ENCODE measurements at regions not wholly inside any gene's neighbourhood (a gene's known extent, or its start where the extent isn't known, plus 50 kb on each side); places are given as distances from the start of the nearest gene placed in this dataset.

DNA sequence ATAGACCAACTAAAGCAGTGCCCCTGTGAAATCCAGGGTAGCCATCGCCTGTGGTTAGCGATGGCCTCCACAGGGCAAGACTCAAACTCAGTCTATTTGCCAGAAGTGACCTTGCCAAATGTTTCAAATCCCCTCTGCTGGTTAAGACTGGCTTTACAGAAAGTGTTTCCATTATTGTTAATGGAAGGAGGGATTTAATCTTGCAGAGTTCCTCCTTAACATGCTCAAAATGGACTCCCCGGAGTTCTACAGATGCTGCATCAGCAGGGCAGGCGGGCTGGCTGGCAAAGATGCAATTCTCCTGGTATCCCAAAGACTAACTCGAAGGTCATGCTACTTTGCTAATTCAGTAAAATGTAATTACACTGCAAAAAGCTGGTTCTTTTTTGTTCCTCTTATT is 313.0 kb upstream of the SLC7A11 start:
- DNase-seq, result no peak

DNA sequence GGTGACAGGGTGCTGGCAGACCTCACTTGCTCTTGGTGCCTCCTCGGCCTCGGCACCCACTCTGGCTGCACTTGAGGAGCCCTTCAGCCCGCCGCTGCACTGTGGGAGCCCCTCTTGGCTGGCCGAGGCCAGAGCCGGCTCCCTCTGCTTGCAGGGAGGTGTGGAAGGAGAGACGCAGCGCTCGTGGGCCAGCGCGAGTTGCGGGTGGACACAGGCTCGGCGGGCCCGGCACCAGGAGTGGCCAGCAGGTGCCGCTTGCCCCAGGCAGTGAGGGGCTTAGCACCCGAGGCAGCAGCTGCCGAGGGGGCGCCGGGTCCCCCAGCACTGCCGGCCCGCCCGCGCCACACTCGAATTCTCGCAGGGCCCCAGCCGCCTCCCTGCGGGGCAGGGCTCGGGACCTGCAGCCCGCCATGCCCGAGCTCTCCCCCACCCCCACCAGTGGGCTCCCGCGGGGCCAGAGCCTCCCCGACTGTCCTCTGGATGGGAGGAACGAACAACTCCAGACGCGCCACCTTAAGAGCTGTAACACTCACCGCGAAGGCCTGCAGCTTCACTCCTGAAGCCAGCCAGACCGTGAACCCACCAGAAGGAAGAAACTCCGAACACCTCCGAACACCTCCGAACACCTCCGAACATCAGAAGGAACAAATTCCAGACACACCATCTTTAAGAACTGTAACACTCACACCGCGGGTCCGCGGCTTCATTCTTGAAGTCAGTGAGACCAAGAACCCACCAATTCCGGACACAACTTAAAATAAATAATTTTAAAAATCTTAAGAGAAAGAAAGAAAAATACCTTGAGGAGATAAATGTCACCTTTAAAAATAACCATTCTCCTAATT is 311.1 kb upstream of the SLC7A11 start:
- no peak for DNase-seq

- no peak for DNase-seq
Observed at GRCh38 chr4:138542191-138542776, 300.1 kb upstream of the SLC7A11 start.

DNA sequence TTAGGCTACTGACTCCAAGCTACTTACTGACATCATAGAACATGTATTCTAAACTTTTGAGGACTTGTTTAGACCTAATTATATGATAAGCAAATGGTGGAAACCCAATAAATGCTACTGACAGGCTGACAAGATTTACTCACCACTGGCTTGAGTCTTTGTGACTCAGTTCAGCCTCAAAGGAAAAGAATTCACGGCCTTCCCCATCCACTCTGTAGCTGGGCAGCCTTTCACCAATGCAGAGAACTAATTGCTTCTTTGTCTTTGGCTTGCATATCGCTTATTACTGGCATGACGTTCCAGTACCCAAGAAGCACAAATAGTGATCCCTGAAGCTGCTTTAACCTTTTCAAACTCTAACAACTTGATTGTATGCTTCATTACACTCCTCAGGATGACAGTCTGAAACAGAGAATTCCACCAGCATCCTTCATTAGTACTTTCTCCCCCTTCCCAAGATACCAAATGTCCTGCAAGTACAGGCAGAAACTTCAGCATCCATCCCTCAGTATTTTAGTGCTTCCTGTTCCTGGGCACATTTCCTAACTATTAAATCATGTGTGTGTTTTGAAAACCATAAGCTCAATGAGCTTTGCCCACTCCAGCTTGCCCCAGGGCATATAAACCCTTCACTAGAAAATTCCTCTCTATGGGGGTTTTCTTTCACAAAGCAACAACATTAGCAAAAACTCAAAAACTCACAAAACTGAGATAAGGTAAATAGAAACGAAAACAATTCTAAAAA is 298.1 kb upstream of the SLC7A11 start:
- no peak for DNase-seq

DNA sequence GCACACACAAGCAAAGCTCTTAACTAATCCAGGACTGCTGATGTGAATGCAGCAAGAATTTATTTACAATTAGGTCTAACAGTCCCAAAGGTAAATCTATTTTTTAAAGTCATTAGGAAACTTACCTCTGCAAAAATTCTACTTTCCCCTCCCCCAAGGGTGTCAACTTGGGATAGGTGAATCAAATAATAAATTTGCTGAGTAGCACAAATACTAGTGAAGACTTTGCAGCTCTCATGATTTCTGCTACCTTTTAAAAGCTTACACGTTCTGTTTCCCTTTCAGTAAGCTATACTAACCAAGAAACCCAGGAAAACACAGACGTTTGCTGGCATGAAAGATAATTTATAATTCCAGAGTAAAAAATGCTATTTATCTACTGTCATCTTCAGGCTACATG is 296.6 kb upstream of the SLC7A11 start:
- DNase-seq, result no peak

- DNase-seq, result no peak
Observed at GRCh38 chr4:138537731-138538490, 295.8 kb upstream of the SLC7A11 start.

- no peak for DNase-seq
Observed at GRCh38 chr4:138535316-138535715, 293.2 kb upstream of the SLC7A11 start.

DNA sequence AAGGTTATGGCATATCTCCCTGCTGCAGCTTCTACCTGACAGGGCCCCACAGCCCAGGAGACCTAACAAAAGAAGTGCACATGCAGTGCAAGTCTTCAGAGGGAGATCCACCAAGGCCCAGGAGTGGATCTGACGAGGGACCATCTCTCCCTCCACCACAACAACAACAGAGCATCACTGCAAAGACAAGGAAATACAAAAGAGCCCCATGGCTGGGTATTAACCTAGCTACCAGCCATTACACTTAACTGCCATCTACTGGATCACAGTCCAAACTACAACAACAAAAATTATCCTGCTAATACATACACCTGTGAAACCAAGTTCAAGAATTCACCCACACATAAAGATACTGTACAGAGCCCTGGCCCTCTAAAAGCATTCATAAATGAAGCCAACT is 280.2 kb upstream of the SLC7A11 start:
- no peak for DNase-seq

- DNase-seq, result no peak
Observed at GRCh38 chr4:138521809-138522208, 279.7 kb upstream of the SLC7A11 start.

GRCh38 chr4:138519436-138519835 is 277.3 kb upstream of the SLC7A11 start:
- DNase-seq, result no peak

DNA sequence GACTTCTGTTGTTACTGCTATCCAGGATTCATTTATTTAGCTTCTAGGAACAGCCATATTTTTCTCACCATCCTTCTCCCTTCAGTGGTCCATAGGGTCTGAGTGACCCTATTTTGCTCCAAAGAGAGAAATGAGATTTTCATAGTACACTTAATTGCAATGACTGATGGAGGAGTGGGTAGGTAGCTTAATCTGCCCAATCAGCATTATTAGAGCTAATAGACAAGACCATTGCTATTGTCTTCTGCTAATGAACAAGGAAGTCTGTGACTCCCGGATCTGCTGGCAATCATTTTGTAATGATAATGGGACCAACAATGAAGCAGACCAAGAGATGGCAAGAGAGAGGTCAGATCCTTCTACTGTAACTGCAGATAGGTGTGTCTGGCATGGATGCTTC is 271.4 kb upstream of the SLC7A11 start:
- no peak for DNase-seq

DNA sequence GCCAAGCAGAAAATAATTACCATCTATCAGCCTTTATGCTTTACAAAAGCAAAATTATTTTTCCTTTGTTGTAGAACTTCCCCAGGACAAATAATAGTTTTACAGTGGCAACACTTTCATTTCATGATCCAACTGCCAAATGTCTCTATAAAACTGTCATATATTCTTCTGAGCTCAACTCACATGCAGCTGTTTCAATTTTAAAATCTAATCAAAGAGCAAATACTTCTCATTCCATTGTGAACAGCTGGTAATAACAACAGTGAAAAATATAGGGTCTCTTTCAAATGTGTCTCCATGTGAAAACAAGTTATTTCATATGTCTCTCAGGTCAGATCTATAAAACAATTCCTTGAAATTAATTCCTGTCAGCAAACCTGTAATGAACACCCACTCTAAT is 270.6 kb upstream of the SLC7A11 start:
- no peak for DNase-seq

- DNase-seq, result no peak
Observed at GRCh38 chr4:138510053-138510452, 267.9 kb upstream of the SLC7A11 start.

DNA sequence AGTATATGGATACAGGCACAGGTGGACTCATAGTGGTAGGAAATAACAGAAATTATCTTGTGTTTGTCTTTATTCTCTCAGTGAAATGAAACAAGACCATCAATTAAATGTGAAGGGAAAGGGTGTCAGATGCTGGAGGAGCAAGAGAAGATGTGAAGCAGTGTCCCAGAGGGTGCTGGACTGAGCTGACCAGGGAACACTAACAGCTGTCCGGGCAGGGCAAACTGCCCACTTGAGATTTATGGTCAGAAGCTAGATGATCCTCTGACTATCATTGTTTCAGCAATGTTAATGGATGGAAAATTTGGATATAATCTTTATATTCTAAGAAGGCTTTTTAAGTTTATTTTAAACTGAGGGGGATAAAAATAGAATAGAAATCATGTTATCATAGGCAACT is 267.2 kb upstream of the SLC7A11 start:
- no peak for DNase-seq

DNA sequence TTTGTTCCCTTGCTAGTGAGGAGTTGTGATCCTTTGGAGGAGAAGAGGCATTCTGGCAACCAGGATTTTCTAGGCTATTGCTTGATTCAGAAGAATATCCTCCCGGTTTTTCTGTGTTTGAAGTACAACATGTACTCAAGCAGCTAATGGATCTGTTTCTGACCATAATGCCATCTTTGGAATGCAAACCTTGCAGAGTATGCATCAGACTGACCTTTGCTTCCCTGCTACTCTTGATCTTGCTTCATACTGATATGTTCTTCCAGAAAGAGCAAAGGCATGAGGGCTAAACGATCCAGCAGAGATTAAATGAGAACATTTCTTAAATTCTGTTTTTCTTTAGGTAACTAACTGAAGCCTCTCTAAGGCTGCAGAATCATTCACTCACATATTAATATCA is 265.4 kb upstream of the SLC7A11 start:
- no peak for DNase-seq

GRCh38 chr4:138501614-138502013 is 259.5 kb upstream of the SLC7A11 start:
- DNase-seq, result no peak

DNA sequence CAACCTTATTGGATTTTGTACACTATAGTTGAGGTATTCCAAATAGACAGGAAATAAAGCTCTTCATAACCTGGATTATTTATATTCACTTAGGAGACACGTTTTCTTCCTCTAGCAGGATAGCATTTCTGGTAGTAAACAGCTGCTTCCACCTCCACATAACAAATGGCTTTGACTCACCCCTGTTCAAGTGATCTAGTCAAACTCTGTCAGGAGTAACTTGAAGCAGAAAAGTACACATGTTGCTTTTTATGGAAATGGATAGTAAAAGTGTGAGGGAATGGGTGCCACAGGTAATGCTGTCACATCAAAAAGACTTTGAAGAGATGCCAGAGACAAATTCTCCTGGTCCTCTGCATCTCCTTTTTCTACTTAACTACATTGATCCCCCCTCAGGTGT is 258.7 kb upstream of the SLC7A11 start:
- DNase-seq, result no peak

GRCh38 chr4:138499627-138500026 is 257.5 kb upstream of the SLC7A11 start:
- DNase-seq, result no peak

GRCh38 chr4:138494931-138495330 is 252.8 kb upstream of the SLC7A11 start:
- DNase-seq, result no peak

- no peak for DNase-seq
Observed at GRCh38 chr4:138494116-138494515, 252.0 kb upstream of the SLC7A11 start.

- DNase-seq, result no peak
Observed at GRCh38 chr4:138492176-138492575, 250.0 kb upstream of the SLC7A11 start.

- DNase-seq, result no peak
Observed at GRCh38 chr4:138488533-138488932, 246.4 kb upstream of the SLC7A11 start.

- no peak for DNase-seq
Observed at GRCh38 chr4:138487670-138488069, 245.5 kb upstream of the SLC7A11 start.

All from NCI-H1105 treated with DMSO at 0.1 percent for 48 hours (cell line).